ENCODE measurements at regions not wholly inside any gene's neighbourhood (a gene's known extent, or its start where the extent isn't known, plus 50 kb on each side); places are given as distances from the start of the nearest gene placed in this dataset.

GRCh38 chr2:145460112-145460511 is 940.2 kb upstream of the ZEB2 start:
- no peak for TF ChIP-seq CTCF (IDR thresholded peaks at IDR 0.05)
- TF ChIP-seq POLR2A (IDR thresholded peaks at IDR 0.05), result no peak

Data from testis (tissue), 2 donors.